Heart left ventricle (tissue), 13 donors: ENCODE measurements at regions not wholly inside any gene's neighbourhood (a gene's known extent, or its start where the extent isn't known, plus 50 kb on each side); places are given as distances from the start of the nearest gene placed in this dataset.

Experiments
- CTCF ChIP-seq, 12 donors: fragments of 200-600 bp; sonication (generic) in 4 of 12; IDR thresholded peaks; one replicate each; pipeline versions ENCODE4 v1.5.0 to v1.8.0; 2018 to 2022; ENCODE audit warnings: antibody characterized with exemption in 12 of 12, mild to moderate bottlenecking in 5 of 12
- POLR2A ChIP-seq, 2 donors: fragments of 450-650 bp; IDR thresholded peaks; one replicate each; pipeline ENCODE4 v1.6.1; 2017; ENCODE audit warnings: antibody characterized with exemption in 2 of 2, mild to moderate bottlenecking in 2 of 2, moderate library complexity in 2 of 2
- donor health status: ischemic (EF 13 %, LVEDD 7.1; RV severe dilation, severe dysfunction).
- donor health status: DM: no; HTN: yes; CAD: no.
- donor health status: DM: no; HTN: no; CAD: no.
- donor health status: ischemic (EF 25% LVEDD 6.9; RV normal size, moderate dysfunction).
- donor health status: ischemic (EF 25% LVEDD 5.7; RV mildly dilated, moderate dysfunction).
- donor health status: ischemic (EF 35%, LVEDD 5.7; RV mildly dilated, moderate dysfunction).
- donor health status: nonischemic (EF 11% LVEDD 7.7; RV severe dilation, severe dysfunction).
- donor health status: DM: yes; HTN: yes; CAD: no.
- donor health status: PGD.
- donor health status: ischemic (EF 29% LVEDD 5.4; RV normal size, mild dysfunction).
- donor health status: nonischemic (EF 23%, LVEDD 6.1; RV moderate dilation, normal function).

GRCh38 chr3:1848935-1849334, 249.7 kb upstream of the CNTN4 start:
- TF ChIP-seq POLR2A (IDR thresholded peaks at IDR 0.05) (no peak), CTCF (IDR thresholded peaks at IDR 0.05) (no peak)
